Renal cortical epithelial cell (primary cell): ENCODE measurements at regions not wholly inside any gene's neighbourhood (a gene's known extent, or its start where the extent isn't known, plus 50 kb on each side); places are given as distances from the start of the nearest gene placed in this dataset.

ENCODE experiments used
- DNase-seq: peaks from one replicate; pipeline ENCODE4 v3.0.0-alpha.2; 2011; ENCODE audit warnings: low read depth

GRCh38 chr1:58380345-58380744, 166.2 kb downstream of the OMA1 start:
- DNase-seq: no peak

GRCh38 chr1:58367217-58367616, 179.3 kb downstream of the OMA1 start:
- DNase-seq: no peak

DNA sequence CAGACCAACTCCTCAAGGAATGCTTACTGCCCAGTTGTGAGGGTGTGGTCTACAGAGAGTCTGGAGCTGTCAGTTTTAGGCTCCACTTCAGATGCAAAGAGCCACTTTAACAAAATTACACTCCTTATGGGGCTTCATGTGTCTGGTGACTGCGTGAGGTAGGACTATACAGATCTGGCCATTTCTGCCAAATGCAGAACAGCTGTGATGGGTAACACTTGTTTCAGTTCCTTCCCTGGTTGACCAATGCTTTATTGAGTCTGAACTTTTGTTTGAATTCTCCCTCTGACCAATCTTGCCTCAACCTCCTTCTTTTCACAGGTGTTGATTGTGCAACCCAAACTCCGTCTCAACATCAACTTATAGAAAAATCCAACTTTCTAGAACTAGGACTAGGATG, 181.2 kb downstream of the OMA1 start:
- no peak for DNase-seq

- DNase-seq: no peak
Measured at GRCh38 chr1:58363585-58363984, 182.9 kb downstream of the OMA1 start.

GRCh38 chr1:58361134-58361533, 185.4 kb downstream of the OMA1 start:
- no peak for DNase-seq

DNA sequence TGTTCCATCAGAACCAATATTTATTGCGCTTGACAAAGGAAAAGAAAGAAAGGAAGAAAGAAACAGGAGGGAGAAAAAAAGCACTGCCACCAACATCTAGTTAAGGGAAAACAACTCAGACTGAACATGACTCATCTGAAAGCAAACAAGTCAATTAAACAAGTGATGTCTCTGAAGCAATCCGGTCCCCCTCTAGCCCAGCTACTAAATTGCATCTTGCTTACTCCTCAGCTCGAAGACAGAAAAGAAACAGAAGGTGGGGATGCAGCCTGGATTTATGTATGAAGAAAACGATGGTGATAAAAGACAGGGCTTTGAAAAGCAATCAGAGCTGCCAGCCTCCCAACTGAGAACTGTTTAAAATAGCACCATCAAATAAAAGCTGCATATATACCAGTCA, 188.2 kb downstream of the OMA1 start:
- DNase-seq: peak; percentile 83

- no peak for DNase-seq
Measured at GRCh38 chr1:58356402-58356801, 190.1 kb downstream of the OMA1 start.

- DNase-seq: no peak
Measured at GRCh38 chr1:58353168-58353567, 193.4 kb downstream of the OMA1 start.

GRCh38 chr1:58352476-58353092, 193.9 kb downstream of the OMA1 start:
- no peak for DNase-seq

DNA sequence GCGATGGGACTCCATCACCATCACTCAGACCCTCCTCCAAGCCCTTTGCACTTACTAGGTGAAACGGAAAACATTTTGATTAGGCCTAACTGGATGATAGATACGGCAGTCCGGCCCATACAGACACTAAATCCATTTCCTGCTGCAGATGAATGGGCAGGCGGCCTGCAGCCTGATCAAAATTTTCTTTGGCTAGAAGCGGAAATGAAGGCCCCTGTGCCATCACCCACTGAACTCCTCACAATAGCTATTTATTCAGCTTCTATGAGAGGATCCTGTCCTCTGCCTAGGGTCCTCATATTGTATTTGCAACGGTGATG, 200.5 kb downstream of the OMA1 start:
- no peak for DNase-seq

GRCh38 chr1:58345215-58346035, 201.1 kb downstream of the OMA1 start:
- DNase-seq: no peak

DNA sequence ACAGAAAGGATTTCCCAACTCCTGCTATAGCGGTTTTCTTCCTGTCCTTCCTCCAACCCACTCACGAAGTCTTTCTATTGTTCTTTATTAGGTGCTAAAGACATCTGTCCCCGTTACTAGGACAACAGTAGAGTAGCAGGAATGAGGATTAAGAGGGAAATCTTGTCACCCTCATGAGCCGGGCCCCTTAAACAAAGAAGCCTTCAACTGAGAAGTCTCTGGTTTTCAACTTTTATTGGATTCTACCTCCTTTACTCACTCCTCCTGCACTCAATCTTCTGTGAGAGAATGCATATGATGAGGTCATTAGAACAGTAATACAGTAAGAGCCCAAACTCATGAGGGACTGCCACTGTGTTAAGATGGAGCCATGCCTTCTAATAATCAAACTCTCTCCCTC, 206.3 kb downstream of the OMA1 start:
- no peak for DNase-seq

DNA sequence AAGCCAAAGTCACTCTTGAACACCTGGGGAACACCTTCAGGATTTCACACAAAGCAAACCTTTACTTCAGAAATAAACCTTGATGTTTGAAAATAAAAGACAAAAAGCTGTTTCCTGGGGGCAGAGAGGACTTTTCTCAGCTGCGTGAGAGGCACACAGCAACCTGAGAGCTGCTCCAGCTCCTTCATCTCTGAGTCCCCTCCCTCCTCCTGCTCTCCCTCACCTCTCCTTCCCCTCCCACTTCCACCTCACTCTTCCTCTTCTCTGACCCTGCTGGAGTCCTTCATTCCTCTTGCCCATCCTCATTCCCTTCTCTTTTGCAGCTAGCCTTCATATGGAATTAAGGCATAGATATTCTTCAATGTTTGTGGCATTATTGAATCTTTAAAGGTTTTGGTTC, 208.4 kb downstream of the OMA1 start:
- no peak for DNase-seq

DNA sequence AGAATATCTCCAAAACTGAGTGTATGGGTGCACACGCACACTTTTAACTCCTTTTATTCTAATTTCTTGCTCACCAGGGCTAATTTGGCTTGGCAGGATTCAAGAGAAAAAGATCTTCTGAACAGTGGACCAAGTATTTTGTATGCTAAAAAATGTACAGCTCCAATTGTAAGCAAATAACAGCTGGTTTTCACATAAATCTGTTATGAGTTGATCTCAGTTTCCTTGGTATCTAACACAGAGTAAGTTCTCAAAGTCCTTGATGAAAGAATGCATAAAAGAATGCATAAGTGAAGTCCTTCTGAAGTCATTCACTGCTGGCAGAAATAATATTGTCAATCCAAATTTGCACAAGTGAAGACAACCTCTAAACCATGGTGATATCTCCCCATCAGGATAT, 213.0 kb downstream of the OMA1 start:
- DNase-seq: no peak

- no peak for DNase-seq
Measured at GRCh38 chr1:58331156-58331555, 215.4 kb downstream of the OMA1 start.

GRCh38 chr1:58325866-58326265, 220.7 kb downstream of the OMA1 start:
- no peak for DNase-seq

GRCh38 chr1:58324558-58324957, 222.0 kb downstream of the OMA1 start:
- DNase-seq: no peak

DNA sequence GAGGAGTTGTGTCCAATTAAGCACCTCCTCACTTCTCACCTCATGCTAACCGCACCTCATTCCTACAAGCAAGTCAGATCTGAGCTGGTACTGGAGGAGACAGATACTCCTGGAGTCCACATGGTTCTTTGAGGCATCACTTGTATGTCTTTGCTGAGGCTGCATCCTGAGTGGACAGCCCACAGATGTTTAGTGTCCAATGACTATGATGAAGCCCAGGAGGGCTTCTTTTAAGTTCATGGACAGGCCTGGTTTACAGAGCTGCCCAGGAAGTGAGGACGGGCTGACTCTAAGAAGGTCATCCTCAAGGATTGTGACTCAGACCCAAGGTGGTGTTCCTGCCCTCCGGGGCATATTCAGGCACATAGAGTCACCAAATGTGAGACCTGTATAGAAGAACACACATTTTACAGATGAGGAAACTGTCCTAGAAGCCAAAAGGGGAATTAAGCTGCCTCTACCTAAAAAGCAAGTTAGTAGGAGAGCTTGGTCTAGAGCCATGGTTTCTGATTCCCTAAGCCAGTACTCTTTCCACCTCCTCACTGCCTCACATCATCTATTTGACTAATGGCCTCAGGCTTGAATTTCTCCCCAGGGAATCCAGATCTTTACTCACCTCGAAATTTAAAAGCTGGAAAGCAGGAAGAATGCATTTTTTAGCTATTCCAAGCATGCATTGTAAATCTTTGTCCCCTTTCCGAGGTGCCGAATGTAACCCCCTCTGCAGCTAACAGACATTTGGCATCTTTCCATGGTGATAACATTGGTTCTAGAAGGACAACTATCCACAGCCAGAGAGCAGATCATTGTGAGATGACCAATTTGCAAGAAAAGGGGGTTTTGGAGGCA, 228.1 kb downstream of the OMA1 start:
- DNase-seq: no peak

- DNase-seq: no peak
Measured at GRCh38 chr1:58317694-58318093, 228.8 kb downstream of the OMA1 start.

DNA sequence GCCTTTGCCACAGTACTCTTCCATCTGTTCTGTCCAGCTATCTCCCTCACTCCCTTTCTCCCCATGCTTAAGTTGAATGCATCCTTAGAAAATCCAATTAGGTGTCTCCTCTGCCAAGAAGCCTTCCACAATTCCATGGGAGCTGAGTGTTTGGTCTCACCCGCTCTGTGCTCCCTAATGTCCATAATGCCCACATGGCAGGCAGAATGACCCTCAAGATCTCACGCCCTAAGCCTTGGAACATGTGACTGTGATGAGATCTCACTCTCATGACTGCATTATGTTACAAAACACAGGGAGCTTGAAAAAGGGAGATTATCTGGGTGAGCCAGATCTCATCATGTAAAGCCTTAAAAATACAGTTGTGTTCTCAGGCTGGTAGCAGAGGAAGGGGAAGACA, 229.4 kb downstream of the OMA1 start:
- DNase-seq: no peak

DNA sequence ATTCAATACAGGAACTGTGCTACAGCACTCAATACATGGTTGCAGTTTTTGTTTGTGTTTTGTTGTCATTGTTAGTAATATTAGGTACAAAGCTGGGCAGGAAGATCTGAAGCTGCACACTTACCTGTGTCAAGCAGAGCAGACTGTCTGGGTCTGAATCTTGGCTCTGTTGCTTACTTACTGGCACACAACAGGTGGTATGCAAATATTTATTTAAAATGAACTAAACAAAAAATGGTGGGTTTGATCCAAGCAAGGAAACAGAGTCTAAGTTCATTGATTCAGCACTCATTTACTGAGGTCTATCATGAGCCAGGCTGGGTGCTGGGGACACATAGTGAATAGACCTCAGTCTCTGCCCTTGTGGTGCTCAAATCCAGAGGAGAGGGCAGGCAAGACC, 230.4 kb downstream of the OMA1 start:
- DNase-seq: no peak

DNA sequence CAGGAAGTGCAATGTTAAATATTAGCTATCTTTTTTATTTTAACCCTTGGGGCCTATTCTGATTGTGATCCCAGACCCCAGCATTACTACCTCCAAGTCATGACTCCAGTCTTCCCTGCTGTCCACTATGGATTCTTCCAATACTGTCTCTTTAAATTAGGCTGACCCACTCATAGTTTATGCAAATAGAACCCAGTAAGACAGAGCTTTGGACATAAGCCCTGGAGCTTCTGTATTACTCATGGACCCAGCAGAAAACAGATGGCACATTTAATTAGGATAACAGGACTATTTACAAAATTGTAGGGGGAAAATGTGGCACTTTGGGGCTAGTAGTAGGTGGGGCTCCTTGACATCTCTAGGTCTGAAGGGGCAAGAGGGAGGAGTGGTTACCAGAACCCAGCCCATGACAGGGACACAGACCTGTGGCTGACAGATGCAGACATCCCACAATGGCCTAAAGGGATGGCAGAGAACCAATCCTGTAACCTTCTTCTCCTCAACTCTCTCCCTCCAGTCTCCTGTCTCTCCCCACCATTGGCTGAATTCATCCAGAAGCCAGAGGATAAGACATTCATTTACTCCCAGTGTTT, 233.5 kb downstream of the OMA1 start:
- no peak for DNase-seq

GRCh38 chr1:58312461-58312860, 234.1 kb downstream of the OMA1 start:
- no peak for DNase-seq
